H1 (cell line): ENCODE measurements at regions not wholly inside any gene's neighbourhood (a gene's known extent, or its start where the extent isn't known, plus 50 kb on each side); places are given as distances from the start of the nearest gene placed in this dataset.

Experiments used
- CTCF ChIA-PET: fragments of 300-600 bp; sonication (Branson Sonifier 250); formaldehyde crosslinking; loops from one replicate; lab custom pipeline; 2021; ENCODE audit not compliant: partially characterized antibody; lab: Charles Lee
- POLR2A ChIA-PET: fragments of 300-600 bp; sonication (Branson Sonifier 250); formaldehyde crosslinking; loops from one replicate; lab custom pipeline; 2021; ENCODE audit warnings: inconsistent platforms; ENCODE audit not compliant: partially characterized antibody; lab: Charles Lee
- DNase-seq, 2 experiments: peaks; one replicate each; pipeline versions ENCODE4 v3.0.0 to v3.0.0-alpha.2; 2010 to 2022; ENCODE audit warnings: low spot score in 2 of 2, low read depth in 1 of 2, mixed read lengths in 1 of 2
- FAIRE-seq: peaks from 2 replicates; lab custom pipeline; 2011; peaks lifted over from hg19 to GRCh38; lab: Jason Lieb, UNC
- H2AFZ ChIP-seq: 2 replicates; pipeline ENCODE4 v1.8.1; 2012; ENCODE audit warnings: low read length, inconsistent platforms
- H2AK5ac ChIP-seq: 2 replicates; pipeline ENCODE4 v1.6.1; 2013; ENCODE audit warnings: low read depth, low read length
- H2BK120ac ChIP-seq: replicated peaks from 2 replicates; pipeline ENCODE3; 2013; ENCODE audit warnings: low read depth, low read length, inconsistent platforms
- H2BK12ac ChIP-seq: 2 replicates; pipeline ENCODE4 v1.6.1; 2013; ENCODE audit warnings: low read depth, low read length
- H2BK15ac ChIP-seq: 2 replicates; pipeline ENCODE4 v1.6.1; 2013; ENCODE audit warnings: low read length
- H2BK20ac ChIP-seq: 2 replicates; pipeline ENCODE4 v1.6.1; 2013; ENCODE audit warnings: low read length
- H2BK5ac ChIP-seq: 2 replicates; pipeline ENCODE4 v1.6.1; 2013; ENCODE audit warnings: low read depth, low read length
- H3K14ac ChIP-seq: 2 replicates; pipeline ENCODE4 v1.6.1; 2013; ENCODE audit warnings: inconsistent platforms; ENCODE audit not compliant: insufficient read length
- H3K18ac ChIP-seq: 2 replicates; pipeline ENCODE4 v1.6.1; 2013; ENCODE audit warnings: low read length; ENCODE audit errors: extremely low read depth
- H3K23ac ChIP-seq: 2 replicates; pipeline ENCODE4 v1.6.1; 2013; ENCODE audit warnings: inconsistent platforms; ENCODE audit not compliant: insufficient read length
- H3K23me2 ChIP-seq: 2 replicates; pipeline ENCODE4 v1.6.1; 2013; ENCODE audit warnings: low read depth, low read length
- H3K27ac ChIP-seq: 2 replicates; pipeline ENCODE4 v1.6.1; 2011; ENCODE audit warnings: low read depth, low read length, inconsistent platforms
- H3K27me3 ChIP-seq, 4 experiments: replicated peaks in 1 of 4; 1 replicate in 1 of 4; 2 replicates in 3 of 4; pipeline versions ENCODE4 v1.6.1 to v1.8.1; 2011 to 2013; ENCODE audit warnings: low read length in 3 of 4, mild to moderate bottlenecking in 3 of 4, inconsistent platforms in 2 of 4, mixed read lengths in 2 of 4, moderate library complexity in 1 of 4; ENCODE audit not compliant: control insufficient read depth in 3 of 4, insufficient read depth in 3 of 4; ENCODE audit errors: extremely low read depth in 1 of 4
- H3K36me3 ChIP-seq, 4 experiments: 2 replicates each; pipeline versions ENCODE4 v1.6.1 to v1.8.1; 2011 to 2013; ENCODE audit warnings: mild to moderate bottlenecking in 4 of 4, low read length in 3 of 4, moderate library complexity in 2 of 4, control low read depth in 1 of 4, inconsistent platforms in 1 of 4; ENCODE audit not compliant: insufficient read depth in 4 of 4, control insufficient read depth in 2 of 4
- H3K4ac ChIP-seq: replicated peaks from 2 replicates; pipeline ENCODE3; 2013; ENCODE audit warnings: low read length, low read depth, mixed read lengths, inconsistent platforms; ENCODE audit not compliant: insufficient read length
- H3K4me1 ChIP-seq, 4 experiments: replicated peaks in 1 of 4; 1 replicate in 1 of 4; 2 replicates in 3 of 4; pipeline versions ENCODE4 v1.6.1 to v1.8.1; 2011 to 2013; ENCODE audit warnings: low read length in 3 of 4, inconsistent platforms in 2 of 4, mixed read lengths in 1 of 4; ENCODE audit not compliant: insufficient read depth in 4 of 4, control insufficient read depth in 3 of 4
- H3K4me2 ChIP-seq, 2 experiments: 2 replicates each; pipeline versions ENCODE4 v1.6.1 to v1.8.1; 2011 to 2013; ENCODE audit warnings: low read depth in 2 of 2, low read length in 2 of 2, control low read depth in 1 of 2, inconsistent platforms in 1 of 2, mild to moderate bottlenecking in 1 of 2; ENCODE audit not compliant: insufficient read depth in 1 of 2
- H3K4me3 ChIP-seq, 4 experiments: fragments of 200-600, 300-600 bp in 1 of 4; sonication (generic), shearing (Covaris generic), sonication (Bioruptor Twin) in 1 of 4; 2 replicates each; pipeline versions ENCODE4 v1.5.1 to v1.8.1; 2011 to 2016; ENCODE audit warnings: low read length in 4 of 4, low read depth in 3 of 4, control low read depth in 2 of 4, inconsistent platforms in 2 of 4, mild to moderate bottlenecking in 2 of 4, mixed read lengths in 1 of 4, moderate library complexity in 1 of 4; ENCODE audit not compliant: insufficient read depth in 2 of 4; ENCODE audit errors: extremely low read depth in 1 of 4
- H3K56ac ChIP-seq: replicated peaks from 2 replicates; pipeline ENCODE3; 2013; ENCODE audit warnings: low read depth, mild to moderate bottlenecking, mixed read lengths, low read length, inconsistent platforms; ENCODE audit not compliant: insufficient read length
- H3K79me1 ChIP-seq: 2 replicates; pipeline ENCODE4 v1.6.1; 2013; ENCODE audit warnings: low read depth, low read length, control low read depth
- H3K79me2 ChIP-seq, 2 experiments: 2 replicates each; pipeline versions ENCODE4 v1.6.1 to v1.8.1; 2012 to 2013; ENCODE audit warnings: low read length in 2 of 2, mild to moderate bottlenecking in 2 of 2, inconsistent platforms in 1 of 2; ENCODE audit not compliant: insufficient read depth in 2 of 2, control insufficient read depth in 1 of 2
- H3K9ac ChIP-seq, 4 experiments: replicated peaks in 1 of 4; 1 replicate in 1 of 4; 2 replicates in 3 of 4; pipeline versions ENCODE4 v1.6.1 to v1.8.1; 2011 to 2013; ENCODE audit warnings: low read depth in 3 of 4, low read length in 3 of 4, control low read depth in 2 of 4, mild to moderate bottlenecking in 2 of 4, moderate library complexity in 2 of 4, inconsistent platforms in 1 of 4; ENCODE audit errors: extremely low read depth in 1 of 4
- H3K9me3 ChIP-seq, 2 experiments: 2 replicates each; pipeline versions ENCODE4 v1.6.1 to v1.8.1; 2012 to 2013; ENCODE audit warnings: mild to moderate bottlenecking in 2 of 2, moderate library complexity in 2 of 2, control low read depth in 1 of 2, inconsistent platforms in 1 of 2, low read depth in 1 of 2, low read length in 1 of 2, mixed read lengths in 1 of 2; ENCODE audit not compliant: insufficient read depth in 2 of 2
- H4K20me1 ChIP-seq, 2 experiments: replicated peaks in 1 of 2; 2 replicates each; pipeline versions ENCODE3 to v1.8.1; 2011 to 2013; ENCODE audit warnings: inconsistent platforms in 2 of 2, low read length in 2 of 2, mild to moderate bottlenecking in 1 of 2; ENCODE audit not compliant: insufficient read depth in 2 of 2, control insufficient read depth in 1 of 2
- H4K5ac ChIP-seq: 2 replicates; pipeline ENCODE4 v1.6.1; 2013; ENCODE audit warnings: low read length, low read depth, mixed read lengths, inconsistent platforms; ENCODE audit not compliant: insufficient read length
- H4K8ac ChIP-seq: 2 replicates; pipeline ENCODE4 v1.8.0; 2013; ENCODE audit warnings: mild to moderate bottlenecking, moderate library complexity, low read length, inconsistent platforms; ENCODE audit not compliant: insufficient read depth; ENCODE audit errors: extremely low read depth
- H4K91ac ChIP-seq: replicated peaks from 2 replicates; pipeline ENCODE3; 2013; ENCODE audit warnings: low read length, mixed read lengths, inconsistent platforms; ENCODE audit not compliant: insufficient read length
- CBX5 ChIP-seq: fragments of 300-800, 300-1000 bp; sonication (generic); IDR thresholded peaks from 2 replicates; pipeline ENCODE4 v1.7.1; 2016; ENCODE audit warnings: antibody characterized with exemption, low read length, low read depth
- CTBP2 ChIP-seq: IDR thresholded peaks from 2 replicates; pipeline ENCODE4 v1.7.0; 2011; ENCODE audit warnings: borderline replicate concordance, mild to moderate bottlenecking, moderate library complexity, mixed read lengths, low read length; ENCODE audit not compliant: insufficient read depth, insufficient read length
- KDM1A ChIP-seq: fragments of 200-600, 300-600 bp; sonication (generic); IDR thresholded peaks from 2 replicates; pipeline ENCODE4 v1.7.1; 2016; ENCODE audit warnings: mild to moderate bottlenecking, low read length, borderline replicate concordance
- KDM4A ChIP-seq: IDR thresholded peaks from one replicate; pipeline ENCODE4 v1.7.1; 2012; ENCODE audit warnings: low read depth, mild to moderate bottlenecking, moderate library complexity, low read length, inconsistent platforms; ENCODE audit not compliant: severe bottlenecking
- POLR2AphosphoS5 ChIP-seq: IDR thresholded peaks from 2 replicates; pipeline ENCODE4 v1.6.1; 2011; ENCODE audit warnings: low read depth, low read length
- POU5F1 ChIP-seq: IDR thresholded peaks from 2 replicates; pipeline ENCODE4 v1.6.1; 2011; ENCODE audit warnings: low read depth, mild to moderate bottlenecking, low read length, moderate library complexity
- RBBP5 ChIP-seq: IDR thresholded peaks from 2 replicates; pipeline ENCODE4 v1.7.1; 2012; ENCODE audit warnings: low read depth, mild to moderate bottlenecking, inconsistent platforms, low read length, moderate library complexity, borderline replicate concordance
- SIN3A ChIP-seq, 2 experiments: IDR thresholded peaks in 1 of 2; conservative IDR thresholded peaks in 1 of 2; 2 replicates each; pipeline ENCODE4 v1.6.1; 2011 to 2012; ENCODE audit warnings: low read length in 2 of 2, improper control_type of control experiment in 1 of 2, low read depth in 1 of 2, mild to moderate bottlenecking in 1 of 2
- SRF ChIP-seq: IDR thresholded peaks from 2 replicates; pipeline ENCODE4 v1.6.1; 2011; ENCODE audit warnings: mild to moderate bottlenecking, low read depth, low read length, moderate library complexity
- TAF1 ChIP-seq: IDR thresholded peaks from 2 replicates; pipeline ENCODE4 v1.6.1; 2011; ENCODE audit warnings: mild to moderate bottlenecking, low read depth, low read length
- TAF7 ChIP-seq: optimal IDR thresholded peaks from 2 replicates; pipeline ENCODE3; 2011; ENCODE audit warnings: low read depth, mild to moderate bottlenecking, inconsistent platforms, low read length, moderate library complexity, borderline replicate concordance
- YY1 ChIP-seq: IDR thresholded peaks from 2 replicates; pipeline ENCODE4 v1.6.1; 2011; ENCODE audit warnings: low read depth, mild to moderate bottlenecking, low read length
- WGBS, 2 experiments: shearing (Covaris generic) in 1 of 2; methylation state at CpG; one replicate each; pipeline versions ENCODE4 v1.1.6 to v1.1.7; 2013 to 2015; ENCODE audit warnings: low lambda C conversion rate in 2 of 2, mixed read lengths in 2 of 2, inconsistent platforms in 1 of 2, low coverage in 1 of 2, missing lambda C conversion rate in 1 of 2; ENCODE audit not compliant: insufficient replicate concordance in 2 of 2, insufficient coverage in 1 of 2, insufficient read length in 1 of 2; ENCODE audit errors: extremely low coverage in 1 of 2, missing lambda C conversion rate in 1 of 2; 5-methylcytosine and 5-hydroxymethylcytosine counted together
- TF ChIP-seq, protein P1 (sequence below): IDR thresholded peaks from 2 replicates; pipeline ENCODE4 v1.6.1; 2011; ENCODE audit warnings: low read depth, mild to moderate bottlenecking, low read length; ENCODE audit not compliant: insufficient read depth

DNA sequence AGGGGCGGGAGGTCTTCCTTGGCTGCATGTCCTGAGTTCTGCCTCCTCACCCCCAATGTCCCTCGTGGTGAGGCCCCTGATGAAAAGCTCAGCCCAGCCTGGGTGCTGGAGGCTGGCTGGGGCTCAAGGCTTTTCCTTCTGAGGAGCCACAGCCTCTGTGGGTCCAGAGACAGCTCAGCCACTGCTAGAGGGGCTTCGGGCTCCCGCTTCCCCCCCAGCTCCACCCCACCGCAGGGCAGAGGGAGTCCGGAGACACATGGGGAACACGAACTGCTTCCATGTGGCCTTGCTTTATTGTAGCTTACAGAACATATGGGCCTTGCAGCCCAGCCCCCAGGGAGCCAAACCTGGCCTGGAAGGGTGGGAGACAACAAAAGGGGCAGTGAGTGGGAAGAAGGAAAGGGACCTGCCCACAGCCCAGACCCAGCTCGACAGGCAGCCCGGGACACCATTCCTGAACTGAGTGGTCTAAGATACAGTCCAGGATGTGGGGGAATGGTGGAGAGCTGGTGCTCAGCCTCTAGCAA, 89.9 kb upstream of the NKX1-1 start:
- H4K91ac ChIP-seq, result no peak overlapping the region
- TF ChIP-seq RBBP5, result no peak
- TF ChIP-seq SIN3A (conservative IDR thresholded peaks at IDR 0.05 in 1 of 2, IDR thresholded peaks at IDR 0.05 in 1 of 2; ENCODE audit: low read depth in 1 of 2, low read length in 2 of 2), result no peak
- TF ChIP-seq, protein P1, sequence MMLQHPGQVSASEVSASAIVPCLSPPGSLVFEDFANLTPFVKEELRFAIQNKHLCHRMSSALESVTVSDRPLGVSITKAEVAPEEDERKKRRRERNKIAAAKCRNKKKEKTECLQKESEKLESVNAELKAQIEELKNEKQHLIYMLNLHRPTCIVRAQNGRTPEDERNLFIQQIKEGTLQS, result no peak
- TF ChIP-seq TAF1, result no peak
- TF ChIP-seq SRF, result no peak
- TF ChIP-seq TAF7, result no peak
- no peak for TF ChIP-seq POLR2AphosphoS5
- TF ChIP-seq CBX5, result no peak
- no peak for TF ChIP-seq CTBP2
- no peak for TF ChIP-seq KDM1A
- TF ChIP-seq YY1, result no peak
- no peak for TF ChIP-seq KDM4A
- no peak for TF ChIP-seq POU5F1

More for the DNA sequence above, 89.9 kb upstream of the NKX1-1 start:
- Histone ChIP-seq H3K23ac (no peak overlapping the region), H3K18ac (no peak overlapping the region), H3K9ac (no peak overlapping the region), H2BK5ac (no peak overlapping the region; the same call in 1 of the 2 replicates), H3K4me2 (no peak overlapping the region), H3K79me1 (no peaks in the 10 kb centered on the region), H3K36me3 (no peaks in the 10 kb centered on the region), H2AFZ (no peak overlapping the region), H3K4me1 (no peaks in the 10 kb centered on the region), H3K4me3 (no peak overlapping the region), H3K23me2 (peaks cover 11% of the 10 kb centered on the region; the same call in 1 of the 2 replicates), H3K14ac (no peak overlapping the region), H4K5ac (no peak overlapping the region), H4K20me1 (peaks cover 0 to 7% of the 10 kb centered on the region in 2 experiments), H3K79me2 (no peaks in the 10 kb centered on the region), H2BK12ac (no peak overlapping the region), H3K9me3 (no peaks in the 10 kb centered on the region), H4K8ac (no peak overlapping the region), H3K56ac (no peak overlapping the region), H2AK5ac (no peak overlapping the region), H3K4ac (no peak overlapping the region), H2BK20ac (no peak overlapping the region), H3K27ac (no peak overlapping the region), H3K27me3 (no peaks in the 10 kb centered on the region), H2BK120ac (no peak overlapping the region), H2BK15ac (no peak overlapping the region)
- CTCF ChIA-PET, result interaction anchor here (1.1 kb wide), 1 partner anchor 10 kb away, joined by 3 read pairs; no protein-coding TSS in a partner anchor
- 93% methylated on average over 9 of the region's 9 CpGs; no CpG with 5 or more reads in 1 of the 2 experiments for WGBS, 2 experiments
- POLR2A ChIA-PET, result no interaction called here
- no peak for DNase-seq
- no peak for FAIRE-seq
